ENCODE measurements at regions not wholly inside any gene's neighbourhood (a gene's known extent, or its start where the extent isn't known, plus 50 kb on each side); places are given as distances from the start of the nearest gene placed in this dataset.

DNA sequence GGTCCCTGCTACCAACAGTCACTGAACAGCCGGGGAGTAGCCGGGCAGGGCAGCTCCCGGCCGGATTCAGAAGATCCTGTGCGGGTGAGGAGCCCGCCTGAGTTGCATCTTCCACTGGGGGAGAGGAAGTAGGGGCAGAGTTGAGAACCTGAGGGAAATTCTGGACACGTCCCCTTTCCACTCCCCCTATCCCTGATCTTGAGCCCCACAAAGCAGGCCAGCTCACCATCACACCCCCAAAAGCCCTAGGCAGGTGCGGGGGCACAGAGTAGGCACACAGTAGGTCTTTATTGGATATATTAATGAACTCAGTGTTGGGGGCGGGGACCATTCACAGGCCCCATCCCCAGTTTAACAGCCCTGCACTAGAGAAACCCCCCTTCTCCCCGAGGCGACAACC, 81.9 kb upstream of the UXS1 start:
- Histone ChIP-seq H3K27me3 (replicated peaks in 1 of 4; ENCODE audit: control insufficient read depth in 3 of 4, extremely low read depth in 1 of 4, insufficient read depth in 3 of 4, low read length in 3 of 4) (no peaks in the 10 kb centered on the region), H3K27ac (ENCODE audit: low read depth, low read length) (no peak overlapping the region), H3K9ac (replicated peaks in 1 of 4; ENCODE audit: extremely low read depth in 1 of 4, low read depth in 3 of 4, low read length in 3 of 4) (no peak overlapping the region), H2BK12ac (ENCODE audit: low read depth, low read length) (no peak overlapping the region), H3K4me2 (ENCODE audit: insufficient read depth in 1 of 2, low read depth in 2 of 2, low read length in 2 of 2) (no peak overlapping the region), H2BK120ac (replicated peaks; ENCODE audit: low read depth, low read length) (no peak overlapping the region), H4K8ac (ENCODE audit: extremely low read depth, insufficient read depth, low read length) (peak overlapping the region; percentile 89; the same call in 1 of the 2 replicates), H4K91ac (replicated peaks; ENCODE audit: insufficient read length, low read length) (no peak overlapping the region), H3K18ac (ENCODE audit: extremely low read depth, low read length) (no peak overlapping the region; the same call in 1 of the 2 replicates), H3K14ac (ENCODE audit: insufficient read length) (no peak overlapping the region), H3K79me2 (ENCODE audit: control insufficient read depth in 1 of 2, insufficient read depth in 2 of 2, low read length in 2 of 2) (no peaks in the 10 kb centered on the region), H3K9me3 (ENCODE audit: insufficient read depth in 2 of 2, low read depth in 1 of 2, low read length in 1 of 2) (0 out of 4 replicates have a peak, but pooled peaks cover 0 to 3% of the 10 kb centered on the region in 2 experiments), H2BK20ac (ENCODE audit: low read length) (no peak overlapping the region), H3K23me2 (ENCODE audit: low read depth, low read length) (peaks cover under 1% of the 10 kb centered on the region; the same call in 1 of the 2 replicates), H2BK5ac (ENCODE audit: low read depth, low read length) (no peak overlapping the region), H3K36me3 (ENCODE audit: control insufficient read depth in 2 of 4, insufficient read depth in 4 of 4, low read length in 3 of 4) (no peaks in the 10 kb centered on the region), H3K4ac (replicated peaks; ENCODE audit: insufficient read length, low read depth, low read length) (no peak overlapping the region), H2AFZ (ENCODE audit: low read length) (no peak overlapping the region), H3K4me3 (ENCODE audit: extremely low read depth in 1 of 4, insufficient read depth in 2 of 4, low read depth in 3 of 4, low read length in 4 of 4) (no peak overlapping the region), H3K4me1 (replicated peaks in 1 of 4; ENCODE audit: control insufficient read depth in 3 of 4, insufficient read depth in 4 of 4, low read length in 3 of 4) (peaks cover 0 to 6% (median 1%) of the 10 kb centered on the region in 4 experiments; a peak in 5 of 7 replicates), H3K79me1 (ENCODE audit: low read depth, low read length) (no peaks in the 10 kb centered on the region), H4K20me1 (replicated peaks in 1 of 2; ENCODE audit: control insufficient read depth in 1 of 2, insufficient read depth in 2 of 2, low read length in 2 of 2) (no peaks in the 10 kb centered on the region), H2AK5ac (ENCODE audit: low read depth, low read length) (no peak overlapping the region), H3K56ac (replicated peaks; ENCODE audit: insufficient read length, low read depth, low read length) (no peak overlapping the region), H3K23ac (ENCODE audit: insufficient read length) (no peak overlapping the region), H2BK15ac (ENCODE audit: low read length) (no peak overlapping the region), H4K5ac (ENCODE audit: insufficient read length, low read depth, low read length) (no peak overlapping the region)
- ChIA-PET CTCF (ENCODE audit: partially characterized antibody) (no interaction called here), POLR2A (ENCODE audit: partially characterized antibody) (no interaction called here)
- FAIRE-seq (no peak), DNase-seq (ENCODE audit: low read depth in 1 of 2, low spot score in 2 of 2) (no peak)
- WGBS, 2 experiments (ENCODE audit: extremely low coverage in 1 of 2, insufficient coverage in 1 of 2, insufficient read length in 1 of 2, insufficient replicate concordance in 2 of 2, low coverage in 1 of 2, low lambda C conversion rate in 2 of 2, missing lambda C conversion rate in 1 of 2): 94% methylated on average over 10 of the region's 11 CpGs; no CpG with 5 or more reads in 1 of the 2 experiments
- TF ChIP-seq HDAC2 (IDR thresholded peaks at IDR 0.05; ENCODE audit: borderline replicate concordance in 1 of 2, low read depth in 2 of 2, low read length in 2 of 2) (no peak), CHD1 (IDR thresholded peaks at IDR 0.05; ENCODE audit: low read depth, low read length) (no peak), SIRT6 (IDR thresholded peaks at IDR 0.05; ENCODE audit: low read length) (no peak)
